ENCODE measurements at regions not wholly inside any gene's neighbourhood (a gene's known extent, or its start where the extent isn't known, plus 50 kb on each side); places are given as distances from the start of the nearest gene placed in this dataset.

GRCh38 chr3:193875601-193876321 lies 260.2 kb upstream of the HES1 start:
- no peak for DNase-seq (ENCODE audit: low read depth)

GRCh38 chr3:193879099-193879863 lies 256.7 kb upstream of the HES1 start:
- peak; percentile 34 for DNase-seq (ENCODE audit: low read depth)
- H3K4me3 ChIP-seq (ENCODE audit: low read depth, low read length) = no peak overlapping the region
- TF ChIP-seq POLR2A (IDR thresholded peaks at IDR 0.05; ENCODE audit: extremely low read depth, insufficient read length) (no peak), CTCF (IDR thresholded peaks at IDR 0.05; ENCODE audit: low read depth, low read length) (no peak), MYC (IDR thresholded peaks at IDR 0.05; ENCODE audit: low read depth, low read length) (no peak), MAX (IDR thresholded peaks at IDR 0.05; ENCODE audit: low read depth, low read length) (no peak)

More at GRCh38 chr3:193875601-193876321, 260.2 kb upstream of the HES1 start:
- TF ChIP-seq MAX (IDR thresholded peaks at IDR 0.05; ENCODE audit: low read depth, low read length) (no peak), MYC (IDR thresholded peaks at IDR 0.05; ENCODE audit: low read depth, low read length) (no peak), POLR2A (IDR thresholded peaks at IDR 0.05; ENCODE audit: extremely low read depth, insufficient read length) (no peak), CTCF (IDR thresholded peaks at IDR 0.05; ENCODE audit: low read depth, low read length) (no peak)
- no peak overlapping the region for H3K4me3 ChIP-seq (ENCODE audit: low read depth, low read length)

- no peak for DNase-seq (ENCODE audit: low read depth)
- no peak for TF ChIP-seq MAX (IDR thresholded peaks at IDR 0.05; ENCODE audit: low read depth, low read length)
- TF ChIP-seq POLR2A (IDR thresholded peaks at IDR 0.05; ENCODE audit: extremely low read depth, insufficient read length) = no peak
- TF ChIP-seq CTCF (IDR thresholded peaks at IDR 0.05; ENCODE audit: low read depth, low read length) = no peak
- TF ChIP-seq MYC (IDR thresholded peaks at IDR 0.05; ENCODE audit: low read depth, low read length) = no peak
These were observed 256.1 kb upstream of the HES1 start for GRCh38 chr3:193879864-193880242.

GRCh38 chr3:193882091-193882490 lies 253.9 kb upstream of the HES1 start:
- TF ChIP-seq POLR2A (IDR thresholded peaks at IDR 0.05; ENCODE audit: extremely low read depth, insufficient read length) = no peak
- no peak for TF ChIP-seq CTCF (IDR thresholded peaks at IDR 0.05; ENCODE audit: low read depth, low read length)
- TF ChIP-seq MAX (IDR thresholded peaks at IDR 0.05; ENCODE audit: low read depth, low read length) = no peak
- TF ChIP-seq MYC (IDR thresholded peaks at IDR 0.05; ENCODE audit: low read depth, low read length) = no peak

More at GRCh38 chr3:193879864-193880242, 256.1 kb upstream of the HES1 start:
- no peak overlapping the region for H3K4me3 ChIP-seq (ENCODE audit: low read depth, low read length)

GRCh38 chr3:193883551-193883950 lies 252.4 kb upstream of the HES1 start:
- TF ChIP-seq MAX (IDR thresholded peaks at IDR 0.05; ENCODE audit: low read depth, low read length) (no peak), POLR2A (IDR thresholded peaks at IDR 0.05; ENCODE audit: extremely low read depth, insufficient read length) (no peak), MYC (IDR thresholded peaks at IDR 0.05; ENCODE audit: low read depth, low read length) (no peak), CTCF (IDR thresholded peaks at IDR 0.05; ENCODE audit: low read depth, low read length) (no peak)
- no peak for DNase-seq (ENCODE audit: low read depth)
- no peak overlapping the region for H3K4me3 ChIP-seq (ENCODE audit: low read depth, low read length)

More at GRCh38 chr3:193882091-193882490, 253.9 kb upstream of the HES1 start:
- no peak for DNase-seq (ENCODE audit: low read depth)
- no peak overlapping the region for H3K4me3 ChIP-seq (ENCODE audit: low read depth, low read length)
